HUES48 (cell line): ENCODE measurements at regions not wholly inside any gene's neighbourhood (a gene's known extent, or its start where the extent isn't known, plus 50 kb on each side); places are given as distances from the start of the nearest gene placed in this dataset.

Source experiments
- H3K27ac ChIP-seq: one replicate; pipeline ENCODE4 v1.7.0; 2013; ENCODE audit warnings: low read depth, low read length, inconsistent platforms
- H3K27me3 ChIP-seq: 2 replicates; pipeline ENCODE4 v1.6.1; 2013; ENCODE audit warnings: mild to moderate bottlenecking, low read length; ENCODE audit not compliant: control insufficient read depth, insufficient read depth
- H3K36me3 ChIP-seq: 2 replicates; pipeline ENCODE4 v1.6.1; 2013; ENCODE audit warnings: low read length; ENCODE audit not compliant: control insufficient read depth, insufficient read depth
- H3K4me1 ChIP-seq: 2 replicates; pipeline ENCODE4 v1.6.1; 2013; ENCODE audit warnings: mild to moderate bottlenecking, low read length; ENCODE audit not compliant: control insufficient read depth, insufficient read depth
- H3K4me3 ChIP-seq: 2 replicates; pipeline ENCODE4 v1.5.1; 2013; ENCODE audit warnings: mild to moderate bottlenecking, low read depth, low read length
- H3K9ac ChIP-seq: 2 replicates; pipeline ENCODE4 v1.6.1; 2013; ENCODE audit warnings: mild to moderate bottlenecking, low read depth, low read length, moderate library complexity
- H3K9me3 ChIP-seq: 2 replicates; pipeline ENCODE4 v1.6.1; 2013; ENCODE audit warnings: low read length; ENCODE audit not compliant: control insufficient read depth, insufficient read depth

GRCh38 chr2:228707846-228708245 is 526.4 kb upstream of the SPHKAP start:
- H3K27me3 ChIP-seq = no peaks in the 10 kb centered on the region

GRCh38 chr2:228705318-228705717 is 523.8 kb upstream of the SPHKAP start:
- Histone ChIP-seq H3K27ac (no peak overlapping the region), H3K27me3 (no peaks in the 10 kb centered on the region), H3K4me1 (no peaks in the 10 kb centered on the region), H3K4me3 (no peak overlapping the region), H3K9ac (no peak overlapping the region), H3K9me3 (no peaks in the 10 kb centered on the region), H3K36me3 (no peaks in the 10 kb centered on the region)

More at GRCh38 chr2:228707846-228708245, 526.4 kb upstream of the SPHKAP start:
- Histone ChIP-seq H3K36me3 (no peaks in the 10 kb centered on the region), H3K4me1 (no peaks in the 10 kb centered on the region), H3K27ac (no peak overlapping the region), H3K4me3 (no peak overlapping the region), H3K9me3 (no peaks in the 10 kb centered on the region), H3K9ac (no peak overlapping the region)

GRCh38 chr2:228703152-228703551 is 521.7 kb upstream of the SPHKAP start:
- Histone ChIP-seq H3K4me3 (no peak overlapping the region), H3K27me3 (no peaks in the 10 kb centered on the region), H3K36me3 (no peaks in the 10 kb centered on the region), H3K4me1 (no peaks in the 10 kb centered on the region), H3K9me3 (no peaks in the 10 kb centered on the region), H3K9ac (no peak overlapping the region), H3K27ac (no peak overlapping the region)

- H3K36me3 ChIP-seq = no peaks in the 10 kb centered on the region
- H3K4me3 ChIP-seq = no peak overlapping the region
- H3K27ac ChIP-seq = no peak overlapping the region
- no peaks in the 10 kb centered on the region for H3K9me3 ChIP-seq
- H3K27me3 ChIP-seq = no peaks in the 10 kb centered on the region
- no peak overlapping the region for H3K9ac ChIP-seq
- H3K4me1 ChIP-seq = no peaks in the 10 kb centered on the region
Measured at GRCh38 chr2:228701506-228701905, 520.0 kb upstream of the SPHKAP start.

- Histone ChIP-seq H3K4me3 (no peak overlapping the region), H3K4me1 (no peaks in the 10 kb centered on the region), H3K9ac (no peak overlapping the region), H3K36me3 (no peaks in the 10 kb centered on the region), H3K27me3 (no peaks in the 10 kb centered on the region), H3K27ac (no peak overlapping the region), H3K9me3 (no peaks in the 10 kb centered on the region)
Measured at GRCh38 chr2:228700638-228701037, 519.2 kb upstream of the SPHKAP start.

- no peaks in the 10 kb centered on the region for H3K4me1 ChIP-seq
- H3K27me3 ChIP-seq = no peaks in the 10 kb centered on the region
- no peak overlapping the region for H3K9ac ChIP-seq
- no peak overlapping the region for H3K27ac ChIP-seq
- no peaks in the 10 kb centered on the region for H3K36me3 ChIP-seq
- no peaks in the 10 kb centered on the region for H3K9me3 ChIP-seq
- H3K4me3 ChIP-seq = no peak overlapping the region
Measured at GRCh38 chr2:228699888-228700287, 518.4 kb upstream of the SPHKAP start.

DNA sequence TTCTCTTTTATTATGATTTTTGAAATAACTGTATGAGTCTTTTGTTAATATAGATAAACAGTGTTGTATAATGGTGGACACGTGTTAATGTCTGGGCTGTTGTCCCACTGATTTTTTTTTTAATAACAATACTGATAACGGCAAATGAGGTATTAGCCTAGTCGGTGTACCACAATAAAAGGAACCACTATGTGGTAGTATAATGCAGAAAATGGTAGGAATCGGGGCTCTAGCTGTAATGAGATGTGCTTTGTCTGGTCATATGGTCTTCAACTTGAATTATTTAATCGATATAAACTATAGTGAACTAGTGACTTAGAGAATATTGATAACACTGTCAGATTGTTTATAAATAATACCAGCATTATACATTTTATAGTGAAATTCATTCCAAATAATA is 517.9 kb upstream of the SPHKAP start:
- no peaks in the 10 kb centered on the region for H3K4me1 ChIP-seq
- no peaks in the 10 kb centered on the region for H3K36me3 ChIP-seq
- no peaks in the 10 kb centered on the region for H3K9me3 ChIP-seq
- H3K27me3 ChIP-seq = no peaks in the 10 kb centered on the region
- H3K4me3 ChIP-seq = no peak overlapping the region
- H3K9ac ChIP-seq = no peak overlapping the region
- no peak overlapping the region for H3K27ac ChIP-seq

GRCh38 chr2:228698963-228699362 is 517.5 kb upstream of the SPHKAP start:
- no peaks in the 10 kb centered on the region for H3K27me3 ChIP-seq
- H3K4me1 ChIP-seq = no peaks in the 10 kb centered on the region
- H3K36me3 ChIP-seq = no peaks in the 10 kb centered on the region
- no peak overlapping the region for H3K9ac ChIP-seq
- H3K9me3 ChIP-seq = no peaks in the 10 kb centered on the region
- H3K27ac ChIP-seq = no peak overlapping the region
- no peak overlapping the region for H3K4me3 ChIP-seq

DNA sequence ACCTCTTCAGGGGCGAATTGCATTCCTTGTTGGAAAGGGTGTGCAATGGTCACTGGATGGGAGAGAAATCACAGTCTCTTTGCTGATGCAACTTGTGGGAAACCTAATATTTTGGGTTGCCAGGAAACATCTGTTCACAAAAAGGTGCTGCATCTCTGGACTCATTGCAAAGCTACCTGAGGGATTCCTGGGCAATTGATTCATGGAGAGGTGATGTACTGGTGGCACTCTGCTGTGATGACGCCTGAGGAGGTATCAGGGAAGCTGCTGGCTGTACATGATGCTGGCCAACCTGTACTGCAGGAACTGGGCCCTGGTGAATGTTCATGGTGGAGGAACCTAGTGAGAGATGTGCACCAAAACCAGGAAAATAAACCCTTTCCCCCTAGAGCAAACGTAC is 516.0 kb upstream of the SPHKAP start:
- Histone ChIP-seq H3K27me3 (no peaks in the 10 kb centered on the region), H3K9ac (no peak overlapping the region), H3K9me3 (no peaks in the 10 kb centered on the region), H3K4me1 (no peaks in the 10 kb centered on the region), H3K27ac (no peak overlapping the region), H3K4me3 (no peak overlapping the region), H3K36me3 (no peaks in the 10 kb centered on the region)

DNA sequence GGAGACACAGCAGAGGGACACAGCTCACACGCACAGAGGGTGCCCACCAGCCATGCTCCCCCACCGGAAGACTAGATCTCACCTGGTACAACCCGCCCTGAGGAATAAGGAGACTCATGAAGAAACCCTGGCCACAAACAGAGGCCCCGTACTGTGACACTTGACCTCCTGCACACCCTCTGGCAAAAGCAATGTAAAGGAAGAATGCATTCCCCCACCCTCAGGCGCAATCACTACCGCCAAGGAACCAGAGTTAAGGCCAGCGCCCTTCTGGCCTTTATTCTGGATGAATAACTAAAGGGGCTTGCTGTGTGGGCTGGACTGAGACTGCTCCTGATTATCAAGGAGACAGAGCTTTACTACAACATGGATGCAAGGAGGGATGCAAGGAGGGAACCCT is 509.2 kb upstream of the SPHKAP start:
- no peaks in the 10 kb centered on the region for H3K9me3 ChIP-seq
- no peaks in the 10 kb centered on the region for H3K4me1 ChIP-seq
- H3K27ac ChIP-seq = no peak overlapping the region
- no peaks in the 10 kb centered on the region for H3K36me3 ChIP-seq
- no peak overlapping the region for H3K9ac ChIP-seq
- H3K27me3 ChIP-seq = no peaks in the 10 kb centered on the region
- H3K4me3 ChIP-seq = no peak overlapping the region

- no peak overlapping the region for H3K9ac ChIP-seq
- H3K4me3 ChIP-seq = no peak overlapping the region
- H3K27ac ChIP-seq = no peak overlapping the region
- H3K4me1 ChIP-seq = no peaks in the 10 kb centered on the region
- no peaks in the 10 kb centered on the region for H3K9me3 ChIP-seq
- H3K36me3 ChIP-seq = no peaks in the 10 kb centered on the region
- no peaks in the 10 kb centered on the region for H3K27me3 ChIP-seq
Measured at GRCh38 chr2:228689053-228689452, 507.6 kb upstream of the SPHKAP start.

DNA sequence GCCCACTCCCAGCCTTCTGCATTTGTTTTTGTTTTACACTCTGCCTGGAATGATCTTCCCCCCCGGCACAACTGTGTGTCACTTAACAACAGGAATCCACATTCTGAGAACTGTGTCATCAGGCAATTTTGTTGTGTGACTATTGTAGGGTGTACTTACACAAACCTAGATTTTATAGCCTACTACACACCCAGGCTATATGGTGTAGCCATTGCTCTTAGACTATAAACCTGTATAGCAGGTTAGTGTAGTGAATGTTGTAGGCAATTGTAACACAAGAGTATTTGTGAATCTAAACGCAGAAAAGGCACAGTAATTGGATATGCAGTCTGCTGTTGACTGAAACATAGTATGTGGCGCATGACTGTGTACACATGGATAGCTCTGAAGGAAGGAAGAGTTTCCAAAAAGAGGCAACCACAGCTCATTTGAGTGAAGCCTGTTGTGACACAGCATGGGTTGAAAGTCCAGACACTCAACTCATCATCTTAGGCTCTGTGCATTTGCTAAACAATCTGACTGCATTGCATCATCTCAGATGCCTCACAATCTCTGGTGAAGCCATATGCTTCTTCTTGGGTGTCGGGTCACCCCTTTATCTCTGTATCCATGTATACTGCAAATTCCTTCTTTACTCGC is 506.6 kb upstream of the SPHKAP start:
- Histone ChIP-seq H3K4me3 (no peak overlapping the region), H3K4me1 (no peaks in the 10 kb centered on the region), H3K27ac (no peak overlapping the region), H3K9me3 (no peaks in the 10 kb centered on the region), H3K27me3 (no peaks in the 10 kb centered on the region), H3K36me3 (no peaks in the 10 kb centered on the region), H3K9ac (no peak overlapping the region)
